Activated CD4-positive, alpha-beta T cell treated with anti-CD3 and anti-CD28 coated beads for 36 hours (primary cell): ENCODE measurements at regions not wholly inside any gene's neighbourhood (a gene's known extent, or its start where the extent isn't known, plus 50 kb on each side); places are given as distances from the start of the nearest gene placed in this dataset.
"Not testable (repeated sequence)": the region's sequence is repeated elsewhere in the genome, so short reads cannot be mapped to it uniquely, and the experiment has no call there.

Experiments
- ATAC-seq: fragments of 200-7000 bp; cut with Tn5 transposase; one replicate; pipeline ENCODE4 v1.10.0; 2021; ENCODE audit warnings: mild to moderate bottlenecking, moderate library complexity
- CTCF ChIA-PET: fragments of 350-600 bp; sonication (Branson Sonifier 250); formaldehyde crosslinking; loops from one replicate; lab custom pipeline; 2021; ENCODE audit warnings: antibody characterized with exemption; lab: Charles Lee
- POLR2A ChIA-PET: fragments of 350-600 bp; sonication (Branson Sonifier 250); formaldehyde crosslinking; loops from one replicate; lab custom pipeline; 2021; ENCODE audit warnings: antibody characterized with exemption, inconsistent platforms; lab: Charles Lee
- DNase-seq: peaks from one replicate; pipeline ENCODE4 v3.0.0-alpha.2; 2020
- H3K27ac Mint-ChIP-seq: one replicate; pipeline ENCODE4 v1.8.0; 2021; ENCODE audit warnings: mixed read lengths
- H3K27me3 Mint-ChIP-seq: one replicate; pipeline ENCODE4 v1.8.0; 2021; ENCODE audit warnings: mixed read lengths
- H3K36me3 Mint-ChIP-seq: one replicate; pipeline ENCODE4 v1.8.0; 2021; ENCODE audit warnings: low read depth, mixed read lengths
- H3K4me1 Mint-ChIP-seq: one replicate; pipeline ENCODE4 v1.8.0; 2021; ENCODE audit warnings: mixed read lengths
- H3K4me3 Mint-ChIP-seq: one replicate; pipeline ENCODE4 v1.8.0; 2021; ENCODE audit warnings: mild to moderate bottlenecking, moderate library complexity, mixed read lengths
- H3K9me3 Mint-ChIP-seq: one replicate; pipeline ENCODE4 v1.8.0; 2021; ENCODE audit warnings: low read depth, mixed read lengths
- intact Hi-C, 2 experiments: fragments of 100-400 bp; cut with DNase I in 1 of 2; cut with micrococcal nuclease in 1 of 2; formaldehyde crosslinking; loops; one replicate each; pipeline versions ENCODE4 v1.14.2 to v1.15.1; 2022 to 2024; cut with DNase I, micrococcal nuclease

DNA sequence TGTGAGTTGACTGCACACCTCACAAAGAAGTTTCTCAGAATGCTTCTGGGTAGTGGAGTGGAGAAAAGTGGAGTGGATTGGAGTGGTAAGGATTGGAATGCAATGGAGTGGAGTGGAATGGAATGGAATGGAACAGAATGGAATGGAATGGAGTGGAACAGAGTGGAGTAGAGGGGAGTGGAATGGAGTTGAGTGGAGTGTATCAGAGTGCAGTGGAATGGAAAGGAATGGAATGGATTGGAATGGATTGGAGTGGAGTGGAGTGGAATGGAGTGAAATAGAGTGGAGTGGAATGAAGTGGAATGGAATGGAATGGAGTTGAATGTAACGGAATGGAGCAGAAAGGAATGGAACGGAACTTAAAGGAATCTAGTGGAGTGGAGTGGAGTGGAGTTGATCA lies 5194.2 kb upstream of the TPTE start:
- H3K36me3 Mint-ChIP-seq, intact Hi-C loops, ATAC-seq, H3K4me1 Mint-ChIP-seq, H3K27ac Mint-ChIP-seq, H3K27me3 Mint-ChIP-seq, H3K9me3 Mint-ChIP-seq, DNase-seq, CTCF ChIA-PET, H3K4me3 Mint-ChIP-seq, POLR2A ChIA-PET: not testable (repeated sequence)

- H3K9me3 Mint-ChIP-seq, H3K27me3 Mint-ChIP-seq, intact Hi-C loops, ATAC-seq, H3K4me1 Mint-ChIP-seq, H3K36me3 Mint-ChIP-seq, DNase-seq, H3K27ac Mint-ChIP-seq, CTCF ChIA-PET, POLR2A ChIA-PET, H3K4me3 Mint-ChIP-seq: not testable (repeated sequence)
Observed at GRCh38 chr21:5329311-5329939, 5192.0 kb upstream of the TPTE start.

GRCh38 chr21:5357839-5358238 lies 5163.5 kb upstream of the TPTE start:
- ATAC-seq, H3K27me3 Mint-ChIP-seq, POLR2A ChIA-PET, DNase-seq, CTCF ChIA-PET, H3K4me3 Mint-ChIP-seq, H3K27ac Mint-ChIP-seq: not testable (repeated sequence)
- Mint-ChIP-seq H3K4me1 (peaks cover 13% of the 10 kb centered on the region), H3K36me3 (peaks cover 11% of the 10 kb centered on the region), H3K9me3 (peaks cover 11% of the 10 kb centered on the region)
- intact Hi-C loops: loop anchor here in 1 of 2 experiments (5.0 kb wide), 1 partner anchor 1934 kb away; no protein-coding TSS in a partner anchor
